Testis (tissue), 2 donors: ENCODE measurements at regions not wholly inside any gene's neighbourhood (a gene's known extent, or its start where the extent isn't known, plus 50 kb on each side); places are given as distances from the start of the nearest gene placed in this dataset.

Experiments
- CTCF ChIP-seq, 3 experiments: fragments of 450-650 bp in 2 of 3; fragments of 200-600 bp in 1 of 3; sonication (generic) in 1 of 3; IDR thresholded peaks; one replicate each; pipeline ENCODE4 v1.5.1; 2016 to 2019; ENCODE audit warnings: antibody characterized with exemption in 3 of 3, mild to moderate bottlenecking in 2 of 3, moderate library complexity in 1 of 3
- POLR2A ChIP-seq: fragments of 450-650 bp; IDR thresholded peaks from one replicate; pipeline ENCODE4 v1.6.1; 2017; ENCODE audit warnings: antibody characterized with exemption, mild to moderate bottlenecking, moderate library complexity

GRCh38 chr4:137238456-137239162, 293.7 kb downstream of the PCDH18 start:
- TF ChIP-seq CTCF (IDR thresholded peaks at IDR 0.05) (no peak), POLR2A (no peak)
